ENCODE measurements at regions not wholly inside any gene's neighbourhood (a gene's known extent, or its start where the extent isn't known, plus 50 kb on each side); places are given as distances from the start of the nearest gene placed in this dataset.
A peak's percentile ranks its signal among the peaks of the same experiment; 100 is the strongest.

DNA sequence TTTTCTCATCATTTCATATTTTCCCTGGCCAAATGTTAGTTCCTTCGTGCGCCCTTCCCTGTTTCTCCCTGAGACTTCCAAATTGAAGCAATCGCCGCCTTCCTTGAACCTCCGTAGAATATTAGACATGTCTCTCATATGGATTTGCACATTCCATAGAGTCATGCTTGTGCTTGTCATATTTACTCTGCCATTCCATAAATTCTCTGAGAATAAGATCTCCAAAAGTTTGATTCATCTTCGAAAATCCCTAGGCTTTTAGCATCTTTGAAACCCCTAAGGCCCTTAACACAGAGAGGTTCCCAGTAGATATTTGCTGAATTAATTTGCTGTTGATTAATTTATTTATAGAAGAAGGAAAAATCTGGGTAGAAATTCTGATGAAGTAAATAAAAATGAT is 202.2 kb upstream of the PIK3C3 start:
- no peak for DNase-seq

DNA sequence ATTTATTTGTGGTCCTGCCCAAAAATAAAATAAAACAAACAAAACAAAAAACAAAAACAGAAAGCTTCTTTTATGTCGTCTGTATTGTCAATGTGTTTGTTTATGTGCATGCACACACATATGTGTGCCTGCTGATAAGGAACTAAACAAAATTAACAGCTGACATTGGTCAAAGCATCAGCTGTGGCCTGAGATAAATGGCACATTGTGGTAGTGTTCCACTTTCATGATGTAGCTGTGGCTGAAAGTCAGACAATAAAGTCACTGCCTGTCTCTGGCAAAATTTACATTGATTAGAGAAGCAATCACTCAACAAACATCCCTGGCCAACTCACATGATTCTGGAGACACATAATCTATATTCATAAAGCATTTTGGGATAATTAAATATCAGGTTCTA is 203.4 kb upstream of the PIK3C3 start:
- DNase-seq, result no peak

DNA sequence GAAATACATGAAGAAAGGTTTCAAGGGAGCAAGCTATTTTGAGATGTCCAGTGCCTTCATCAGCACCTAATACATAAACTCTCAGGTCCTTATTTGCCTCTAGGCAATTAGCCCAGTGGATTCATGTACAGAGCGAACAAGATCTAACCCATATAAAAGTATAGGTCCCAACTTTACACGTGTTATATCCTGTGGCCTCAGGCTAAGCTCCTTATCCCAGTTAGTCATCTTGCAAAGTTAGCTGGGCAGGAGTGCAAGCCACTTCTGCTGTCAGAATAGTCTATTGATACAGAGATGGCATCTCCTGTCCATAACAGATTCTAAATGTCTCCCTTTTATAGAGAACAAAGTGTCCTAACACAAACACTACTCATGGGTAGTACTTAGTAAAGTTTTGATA is 203.9 kb upstream of the PIK3C3 start:
- no peak for DNase-seq

DNA sequence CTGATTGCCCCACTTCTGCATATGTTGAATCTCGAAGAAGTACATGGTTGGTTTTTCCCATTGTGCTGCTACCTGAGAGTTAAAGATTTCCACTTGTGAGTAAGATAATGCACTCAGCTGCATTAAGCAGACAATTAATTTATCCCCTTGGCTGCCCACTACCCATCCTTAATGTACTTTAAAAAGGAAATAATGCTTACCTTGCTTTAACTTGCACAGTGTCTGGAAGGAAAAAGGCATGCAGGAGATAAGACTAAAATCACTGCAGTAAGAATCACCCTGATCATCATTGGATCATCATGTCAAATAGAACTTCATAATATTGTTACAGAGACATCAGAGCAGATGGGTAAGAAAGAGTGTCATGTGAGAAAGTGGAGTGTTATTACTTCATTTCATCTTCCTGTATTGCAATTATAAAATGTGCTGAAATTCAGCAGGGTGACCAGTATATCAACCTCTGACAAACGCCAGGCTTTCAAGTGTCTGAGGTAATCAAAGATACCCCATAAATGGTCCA is 207.3 kb upstream of the PIK3C3 start:
- no peak for DNase-seq

DNA sequence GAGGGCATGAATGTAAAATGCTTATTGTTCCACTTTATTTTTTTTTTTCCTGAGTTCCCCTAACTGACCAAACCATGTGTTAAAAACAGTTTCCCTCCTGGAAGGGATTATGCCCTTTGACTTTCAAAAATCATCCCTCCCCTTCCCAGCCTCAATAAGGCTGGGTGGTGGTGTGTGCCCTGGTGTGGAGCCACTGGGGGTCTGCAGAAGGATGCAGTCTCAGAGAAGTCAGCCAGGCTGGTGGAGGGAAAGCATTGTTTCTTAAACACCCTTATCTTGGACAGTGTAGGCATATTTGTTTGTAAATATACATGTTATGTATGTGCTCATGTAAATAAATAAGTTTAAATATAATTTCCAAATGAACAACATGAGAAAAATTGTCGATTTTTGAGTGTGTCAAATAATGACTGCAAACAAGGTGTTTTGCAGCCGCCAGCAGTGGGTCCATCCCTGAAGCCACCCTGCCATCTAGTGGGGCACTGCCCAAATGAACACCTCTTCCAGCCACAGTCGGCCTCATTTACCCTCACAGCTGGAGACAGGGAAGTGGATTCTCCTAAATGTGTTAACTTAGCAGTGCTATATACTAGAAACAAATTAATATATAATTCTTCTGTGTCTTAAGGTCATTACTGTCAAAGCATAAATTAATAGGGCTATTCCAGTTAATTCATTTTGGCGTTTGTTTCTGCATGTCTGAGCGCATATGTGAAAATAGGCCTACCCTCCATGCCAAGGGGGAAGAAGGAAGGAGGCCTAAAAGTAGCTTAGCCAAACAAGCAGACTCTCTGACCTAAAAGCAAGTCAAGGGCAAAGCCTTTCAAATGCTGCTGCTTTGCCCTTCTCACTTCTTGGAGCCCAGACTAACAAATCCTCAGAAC is 209.6 kb upstream of the PIK3C3 start:
- DNase-seq, result peak; percentile 19

DNA sequence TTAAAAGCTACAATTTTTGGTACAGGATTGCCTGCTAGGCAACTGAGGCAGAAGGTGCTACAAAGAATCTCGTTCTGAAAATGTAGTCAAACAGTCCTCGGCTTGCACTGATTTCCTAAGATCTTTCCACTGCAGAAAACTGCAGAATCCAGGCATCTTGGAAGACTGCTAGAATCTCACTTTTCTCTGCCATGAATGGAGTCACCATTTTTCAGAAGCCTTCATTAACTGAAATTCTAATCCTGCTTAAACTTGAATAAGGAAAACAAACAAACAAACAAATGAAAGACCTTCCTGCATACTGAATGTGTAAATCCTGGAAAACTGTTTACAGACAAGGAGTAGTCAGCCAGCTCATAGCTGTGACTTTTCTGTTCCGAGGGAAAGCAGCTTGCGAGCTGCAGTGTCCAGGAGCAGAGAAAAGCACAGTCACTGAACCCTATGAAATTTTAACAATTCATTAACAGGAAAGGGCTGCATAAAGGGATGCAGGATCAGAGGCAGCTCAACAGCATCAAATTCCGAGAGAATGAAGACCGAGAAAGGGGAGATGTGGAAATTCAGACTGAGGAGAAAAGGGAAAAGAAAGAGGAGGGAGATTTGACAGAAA is 210.5 kb upstream of the PIK3C3 start:
- no peak for DNase-seq

DNA sequence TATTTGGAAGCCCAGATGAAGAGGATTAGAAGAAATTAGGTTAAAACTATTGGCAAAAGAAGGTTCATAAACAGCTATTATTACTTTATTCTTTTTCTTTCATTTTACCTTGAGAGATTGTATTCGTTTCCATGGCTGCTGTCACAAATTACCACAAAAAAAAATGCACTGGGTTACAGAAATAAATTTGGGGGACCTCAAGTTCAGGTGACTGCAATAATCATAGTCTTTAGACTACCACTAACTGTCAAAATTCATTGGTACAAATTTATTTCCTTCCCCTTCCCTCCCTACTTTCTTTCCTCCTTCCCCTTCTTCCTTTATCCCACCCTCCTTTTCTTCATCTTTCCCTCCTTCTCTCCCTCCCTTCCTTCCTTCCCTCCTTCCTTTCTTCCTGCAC is 217.8 kb upstream of the PIK3C3 start:
- no peak for DNase-seq

DNA sequence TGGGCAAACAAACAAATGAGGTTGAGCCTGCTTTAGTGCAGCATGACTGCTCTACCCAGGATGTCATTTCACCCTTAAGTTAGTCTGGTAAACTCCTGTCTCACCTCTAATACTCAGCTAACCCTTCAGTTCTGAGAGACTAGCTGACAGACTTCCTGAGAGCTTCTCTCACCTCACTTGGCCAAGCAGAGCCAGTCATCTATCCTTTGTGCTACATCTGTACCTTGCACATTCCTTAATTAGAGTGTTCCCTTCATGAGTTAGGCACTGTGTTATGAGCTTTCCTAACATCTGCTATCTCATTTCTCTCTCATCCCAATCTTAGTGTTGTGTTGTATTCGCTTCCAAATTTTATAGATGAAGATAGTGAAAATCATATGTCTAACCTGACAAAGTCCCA is 220.1 kb upstream of the PIK3C3 start:
- DNase-seq, result no peak

DNA sequence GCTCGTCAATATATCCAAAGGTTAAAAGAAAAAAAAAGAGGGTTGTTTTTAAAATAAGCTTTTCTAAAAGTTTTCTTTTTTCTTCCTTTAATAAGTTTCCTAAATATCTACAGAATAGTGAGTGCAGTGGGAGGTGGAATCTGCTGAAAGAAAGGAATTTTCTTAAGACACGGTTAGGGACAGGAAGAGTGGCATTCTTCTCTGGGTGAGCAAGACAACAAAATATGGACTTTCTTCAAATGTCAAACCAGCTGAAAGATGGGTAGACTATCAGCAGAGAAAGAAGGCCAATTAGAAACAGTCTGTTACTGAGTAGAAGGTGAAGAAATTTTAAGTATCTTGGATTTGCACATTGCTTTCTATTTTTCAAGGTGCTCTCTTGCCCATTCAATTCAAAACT is 222.7 kb upstream of the PIK3C3 start:
- DNase-seq, result no peak

DNA sequence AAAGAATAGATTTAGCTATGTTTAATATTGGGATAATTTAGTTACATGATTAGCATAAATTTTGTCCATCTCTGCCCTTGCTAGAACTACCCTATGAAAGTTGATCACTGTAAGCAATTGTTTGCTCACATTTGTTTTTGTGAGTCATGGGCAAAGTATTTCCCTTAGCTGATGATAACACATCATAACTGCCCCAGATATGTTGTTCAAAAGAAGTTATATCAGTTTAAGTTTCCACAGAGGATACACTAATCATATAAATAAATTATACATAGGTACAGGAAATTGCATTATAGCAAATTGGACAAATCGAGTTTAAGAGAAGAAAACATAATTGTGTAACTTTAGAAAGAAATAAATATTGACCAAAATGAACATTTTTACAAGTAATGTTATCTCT is 223.2 kb upstream of the PIK3C3 start:
- DNase-seq, result no peak

DNA sequence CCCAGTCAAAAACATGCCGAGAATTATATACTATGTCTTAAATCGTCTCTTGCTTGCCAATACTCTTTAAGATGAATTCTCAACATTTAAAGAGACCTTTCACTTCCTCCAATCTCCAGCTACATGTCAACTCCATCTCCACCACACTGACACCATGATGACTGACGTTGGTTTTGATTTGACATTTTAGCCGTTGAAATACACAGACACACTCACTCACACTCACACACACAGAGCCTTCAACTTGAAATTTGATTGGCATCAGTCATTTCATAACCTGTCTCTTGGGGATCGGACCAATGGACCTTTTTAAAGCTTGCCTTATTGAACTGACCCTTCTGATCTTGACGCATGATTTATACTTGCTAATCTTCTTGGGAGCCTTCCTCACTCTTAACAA is 230.8 kb upstream of the PIK3C3 start:
- no peak for DNase-seq

DNA sequence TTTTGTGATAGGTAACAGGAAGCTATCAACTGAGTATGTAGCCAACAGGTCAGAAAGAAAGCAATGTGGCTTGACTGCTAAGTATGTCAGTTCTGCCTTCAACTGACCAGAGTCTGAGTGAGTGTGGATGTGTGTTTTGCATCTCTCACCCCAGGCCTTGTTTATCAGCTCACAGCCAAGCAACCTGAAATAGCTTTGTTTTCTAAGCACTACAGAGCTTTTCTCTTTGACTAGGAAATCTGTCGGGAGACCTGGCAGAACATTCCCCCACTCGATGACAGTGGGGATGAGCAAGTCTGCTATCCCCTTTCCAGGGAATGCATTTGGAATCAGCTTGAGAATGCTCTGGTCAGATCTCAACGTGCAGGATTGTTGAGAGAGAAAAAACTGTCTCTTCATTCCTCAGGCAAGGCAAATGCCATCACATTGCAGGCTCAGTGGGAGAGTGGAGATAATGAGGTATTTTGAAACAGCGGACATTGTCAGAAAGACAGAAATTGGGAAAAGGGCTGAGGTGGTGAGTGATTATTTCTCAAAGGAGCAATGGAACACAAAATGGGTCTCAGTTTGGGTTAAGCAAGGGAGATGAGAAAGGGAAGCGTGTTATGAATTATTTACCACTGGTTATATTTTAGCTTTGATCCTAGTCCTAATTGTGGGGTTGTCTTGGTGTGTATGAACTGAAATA is 233.8 kb upstream of the PIK3C3 start:
- DNase-seq, result no peak

DNA sequence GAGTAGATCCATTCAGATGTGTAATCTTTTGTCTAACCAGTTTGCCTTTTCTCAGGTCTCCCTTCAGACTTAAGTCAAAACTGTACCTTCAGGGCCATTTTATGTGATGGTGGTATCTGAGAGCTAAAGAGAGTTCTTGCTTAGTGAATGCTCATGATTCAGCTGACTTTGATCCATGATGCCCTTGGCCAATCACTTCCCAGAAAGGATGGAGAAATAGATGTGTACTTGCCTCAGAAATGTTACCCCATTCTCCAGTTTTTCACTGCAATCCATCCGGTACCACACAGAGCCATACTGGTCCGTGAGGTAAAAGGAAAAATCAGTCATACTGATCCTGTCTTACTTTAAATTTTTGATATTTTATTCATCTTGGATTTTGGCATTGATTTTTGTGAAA is 234.8 kb upstream of the PIK3C3 start:
- no peak for DNase-seq

DNA sequence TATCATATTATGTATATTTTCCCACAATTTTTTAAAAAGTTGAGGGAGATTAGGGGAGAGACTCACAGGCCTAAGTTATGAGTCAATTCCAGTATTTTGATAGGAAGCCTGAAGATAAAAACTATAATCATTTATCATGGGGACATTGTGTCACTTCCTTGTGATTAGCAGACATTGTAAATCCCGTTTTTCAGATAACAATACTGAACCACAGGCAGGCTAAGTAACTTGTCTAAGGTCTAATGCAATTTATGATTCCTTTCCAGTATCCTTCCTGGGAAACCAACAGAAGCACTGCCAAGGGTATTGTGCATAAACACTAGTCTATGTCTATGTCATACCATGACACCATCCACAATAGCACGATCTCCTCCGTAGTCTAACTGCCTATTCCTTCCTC is 235.2 kb upstream of the PIK3C3 start:
- no peak for DNase-seq

DNA sequence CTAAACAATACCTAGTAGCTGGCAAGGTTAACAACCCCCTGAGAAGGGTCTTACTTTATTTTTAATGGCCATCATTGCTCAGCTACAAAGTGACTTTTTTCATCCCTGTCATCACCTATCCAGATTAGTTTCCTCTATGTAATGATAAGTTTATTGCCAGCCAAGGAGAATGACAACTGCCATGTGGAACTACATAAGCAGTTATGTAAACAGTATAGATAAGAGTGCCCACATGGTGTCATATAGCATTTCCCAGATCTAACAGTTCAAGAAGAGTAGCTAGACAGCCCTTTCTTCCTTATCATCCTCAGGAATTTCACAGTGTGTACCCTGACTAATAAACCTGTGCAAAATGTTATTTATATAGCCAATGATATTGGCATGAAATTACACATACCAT is 240.2 kb upstream of the PIK3C3 start:
- no peak for DNase-seq

DNA sequence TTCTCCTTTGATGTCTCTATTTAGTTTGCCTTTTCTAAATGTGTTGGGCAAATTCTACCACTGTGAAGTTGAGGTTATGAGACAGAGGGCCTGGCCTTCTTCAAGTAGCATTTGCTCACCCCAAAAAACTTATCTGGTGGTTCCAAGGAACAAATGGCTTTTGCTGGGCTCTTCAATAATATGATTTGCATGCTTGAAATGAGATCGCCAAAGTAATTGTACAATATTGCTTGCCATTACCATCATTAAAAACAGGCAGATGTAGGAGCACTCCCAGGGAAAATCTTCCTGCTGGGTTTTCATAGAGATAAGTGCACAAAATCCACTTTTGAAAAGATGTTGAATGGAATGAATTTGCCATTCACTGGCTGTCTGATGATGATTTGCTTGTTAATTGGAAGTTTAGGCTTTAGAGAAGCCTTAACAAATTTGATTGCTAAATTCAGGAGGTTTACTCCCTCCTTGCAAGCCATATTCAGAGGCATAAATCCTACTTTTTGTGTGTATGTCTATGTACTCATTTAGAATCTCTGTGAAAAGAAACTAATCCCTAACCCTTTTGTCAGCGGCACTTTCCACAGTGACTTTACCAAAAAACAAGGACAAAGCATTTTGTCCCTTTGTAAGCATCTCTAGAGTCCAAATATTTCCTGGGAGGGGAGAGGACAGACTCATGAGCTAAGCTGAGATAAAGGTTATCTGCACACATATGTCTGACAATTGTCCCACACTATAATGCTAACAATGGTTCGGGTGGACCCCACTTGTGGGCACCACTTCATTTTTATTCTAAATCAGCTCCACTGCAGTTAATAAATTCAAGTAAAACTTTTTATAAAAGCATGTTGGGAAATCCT is 240.8 kb upstream of the PIK3C3 start:
- DNase-seq, result no peak

DNA sequence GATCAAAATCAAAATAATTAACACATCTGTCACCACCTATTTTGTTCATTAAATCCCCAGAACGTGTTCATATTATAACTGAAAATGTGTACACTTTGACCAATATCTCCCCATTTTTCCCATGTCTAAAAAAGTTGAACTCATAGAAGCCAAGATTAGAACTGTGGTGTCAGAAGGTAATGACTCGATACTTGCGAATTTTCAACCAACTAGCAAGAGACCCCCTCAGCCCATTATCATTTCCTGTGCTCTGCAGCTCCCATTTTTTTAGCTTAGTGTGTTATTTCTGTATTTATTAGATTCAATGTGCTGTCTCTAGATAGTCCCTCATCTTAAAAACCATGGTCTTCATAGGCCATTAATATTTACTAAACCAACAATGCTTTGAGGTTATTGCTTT is 248.7 kb upstream of the PIK3C3 start:
- no peak for DNase-seq

DNA sequence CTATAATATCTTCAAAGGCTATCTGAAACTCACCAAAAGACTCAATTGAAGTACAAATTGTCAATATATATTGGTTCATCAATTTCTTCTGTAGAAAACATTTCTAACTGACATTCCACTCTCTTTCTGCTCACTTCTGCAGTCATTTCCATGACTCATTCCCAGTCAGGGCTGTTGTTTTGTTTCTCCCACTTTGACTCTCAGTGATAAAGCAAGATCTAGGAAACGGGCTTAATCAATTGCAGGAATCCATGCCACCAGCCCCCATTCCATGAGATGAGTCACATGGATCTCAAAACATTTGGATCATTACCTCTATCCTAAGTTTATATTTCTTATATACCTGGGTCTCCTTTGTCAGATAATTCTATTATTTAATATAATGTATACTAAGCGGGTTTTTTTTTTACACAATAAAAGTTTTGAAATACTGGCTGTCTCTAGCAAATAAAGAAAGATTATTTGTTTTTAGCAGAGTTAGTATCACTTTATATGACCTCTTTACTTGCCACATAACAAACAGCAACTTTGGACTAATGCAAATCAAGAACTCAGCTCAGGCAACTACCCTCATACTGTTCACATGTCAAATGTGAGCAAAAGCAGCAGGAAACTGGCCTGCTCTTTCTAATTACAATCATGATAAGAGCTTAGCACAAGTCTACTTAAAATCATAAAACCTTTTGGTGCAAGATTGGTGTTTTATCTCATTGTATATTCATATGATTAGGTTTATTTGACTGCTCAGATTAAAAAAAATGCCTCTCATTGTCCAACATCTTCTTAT is 251.1 kb upstream of the PIK3C3 start:
- peak; percentile 11 for DNase-seq

DNA sequence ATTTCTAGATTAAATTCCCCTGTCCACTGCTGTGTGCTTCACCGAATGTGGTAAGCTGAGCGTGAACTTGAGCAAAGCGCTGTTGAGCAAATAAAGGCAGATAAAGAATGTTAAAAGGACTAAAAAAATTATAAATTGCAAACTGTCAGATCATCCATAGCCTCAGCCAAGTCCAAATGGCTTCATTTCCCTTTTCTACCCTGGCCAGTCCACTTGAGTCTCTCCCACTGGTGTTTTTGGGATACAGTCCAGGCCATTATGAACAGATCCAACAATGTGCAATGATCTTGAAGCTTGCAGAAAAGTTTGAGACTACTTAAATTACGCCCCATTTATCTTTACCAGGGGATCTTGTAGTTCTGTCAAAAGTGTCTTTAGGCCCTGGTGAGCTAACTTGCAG is 254.6 kb upstream of the PIK3C3 start:
- DNase-seq, result no peak

DNA sequence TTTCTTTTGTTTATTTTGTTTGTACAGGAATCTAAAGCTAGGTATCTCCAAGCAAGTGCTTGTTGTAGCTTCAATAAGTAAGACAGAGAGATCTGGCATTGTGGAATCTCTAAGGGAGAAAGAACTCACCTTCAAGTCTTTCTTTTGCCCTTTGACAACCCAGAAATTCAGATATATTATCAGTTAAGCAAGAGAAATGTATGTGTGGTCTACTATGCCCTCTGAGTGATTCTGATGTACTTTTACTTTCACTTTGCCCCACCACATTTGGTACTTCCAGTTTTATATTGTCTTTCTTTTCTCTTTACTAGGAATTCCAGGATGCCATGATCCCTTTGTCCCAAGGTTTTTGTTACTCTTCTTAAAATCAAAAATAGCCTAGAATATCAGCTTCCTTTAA is 259.6 kb upstream of the PIK3C3 start:
- no peak for DNase-seq

DNA sequence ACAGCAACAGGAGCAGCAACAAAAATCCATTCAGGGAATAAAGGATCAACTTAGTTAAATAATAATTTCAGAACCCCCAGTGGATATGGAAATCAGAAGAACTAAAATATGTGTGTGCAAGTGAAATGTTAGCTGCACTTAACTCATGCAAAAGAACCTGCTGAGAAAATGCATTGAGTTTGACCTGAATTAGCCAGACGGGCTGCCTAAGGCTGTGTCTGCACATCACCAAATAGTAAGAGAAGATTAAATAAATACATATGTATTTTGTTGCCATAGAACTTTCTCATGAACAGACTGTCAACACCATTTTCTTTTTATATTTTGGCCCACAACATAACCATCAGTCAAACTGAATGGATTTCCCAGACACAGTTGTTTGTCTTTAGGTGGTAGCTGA is 262.0 kb upstream of the PIK3C3 start:
- peak; percentile 29 for DNase-seq
